ENCODE measurements at regions not wholly inside any gene's neighbourhood (a gene's known extent, or its start where the extent isn't known, plus 50 kb on each side); places are given as distances from the start of the nearest gene placed in this dataset.

DNA sequence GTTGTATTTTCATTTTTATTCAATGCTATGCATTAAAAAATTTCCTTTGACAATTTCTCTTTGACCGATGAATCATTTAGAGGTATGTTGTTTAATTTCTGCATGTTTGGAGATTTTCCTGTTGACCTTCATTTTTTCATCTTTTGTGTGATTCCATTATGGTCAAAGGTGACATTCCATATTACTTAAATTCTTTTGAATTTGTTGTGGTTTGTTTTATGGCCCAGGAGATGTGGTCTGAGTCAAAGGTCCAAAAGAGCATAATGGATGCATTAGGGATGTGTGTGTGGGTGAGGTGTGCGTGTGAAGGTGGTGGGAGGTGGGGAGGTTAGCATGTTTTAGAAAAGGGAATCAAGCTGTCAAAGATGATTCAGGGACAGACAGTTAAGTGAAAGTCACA lies 76.0 kb upstream of the GIMD1 start:
- peak; percentile 27 for DNase-seq (ENCODE audit: insufficient read length, low spot score, missing footprints)
- no peaks in the 10 kb centered on the region for H3K36me3 ChIP-seq (ENCODE audit: insufficient read depth, low read length)

DNA sequence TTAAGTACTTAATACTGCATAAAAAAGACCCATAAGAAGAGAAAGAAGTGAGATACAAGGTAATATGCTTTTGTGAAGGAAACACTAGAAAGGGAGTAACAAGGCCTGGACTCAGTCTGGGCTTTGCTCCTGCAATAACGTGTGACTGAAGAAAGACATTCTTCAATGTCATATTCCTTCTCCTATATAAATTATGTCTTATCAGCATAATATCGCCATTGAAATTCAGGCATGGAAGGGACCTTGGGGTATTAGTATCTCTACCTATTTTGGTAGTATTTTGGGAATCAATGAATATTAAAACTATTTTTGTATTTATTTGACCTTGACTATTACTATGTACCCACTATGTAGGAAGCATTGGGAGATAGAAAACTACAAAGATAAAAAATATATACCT lies 62.2 kb upstream of the GIMD1 start:
- H3K4me1 ChIP-seq (ENCODE audit: insufficient read depth, low read length): no peaks in the 10 kb centered on the region
- no peak overlapping the region for H3K4me2 ChIP-seq (ENCODE audit: insufficient read depth, low read length)
- H3K27me3 ChIP-seq (ENCODE audit: insufficient read depth, low read length): peaks cover 3% of the 10 kb centered on the region
- H3K27ac ChIP-seq (ENCODE audit: low read depth, low read length): no peak overlapping the region
- no peaks in the 10 kb centered on the region for H3K36me3 ChIP-seq (ENCODE audit: insufficient read depth, low read length)
- H3K4me3 ChIP-seq (ENCODE audit: insufficient read depth, low read length): no peak overlapping the region
- H3K9me3 ChIP-seq (ENCODE audit: low read depth, low read length): no peaks in the 10 kb centered on the region
- no peaks in the 10 kb centered on the region for H4K20me1 ChIP-seq (ENCODE audit: insufficient read depth, low read length)
- H2AFZ ChIP-seq (ENCODE audit: low read length): no peak overlapping the region
- no peak for DNase-seq (ENCODE audit: insufficient read length, low spot score, missing footprints)
- TF ChIP-seq, protein P1, sequence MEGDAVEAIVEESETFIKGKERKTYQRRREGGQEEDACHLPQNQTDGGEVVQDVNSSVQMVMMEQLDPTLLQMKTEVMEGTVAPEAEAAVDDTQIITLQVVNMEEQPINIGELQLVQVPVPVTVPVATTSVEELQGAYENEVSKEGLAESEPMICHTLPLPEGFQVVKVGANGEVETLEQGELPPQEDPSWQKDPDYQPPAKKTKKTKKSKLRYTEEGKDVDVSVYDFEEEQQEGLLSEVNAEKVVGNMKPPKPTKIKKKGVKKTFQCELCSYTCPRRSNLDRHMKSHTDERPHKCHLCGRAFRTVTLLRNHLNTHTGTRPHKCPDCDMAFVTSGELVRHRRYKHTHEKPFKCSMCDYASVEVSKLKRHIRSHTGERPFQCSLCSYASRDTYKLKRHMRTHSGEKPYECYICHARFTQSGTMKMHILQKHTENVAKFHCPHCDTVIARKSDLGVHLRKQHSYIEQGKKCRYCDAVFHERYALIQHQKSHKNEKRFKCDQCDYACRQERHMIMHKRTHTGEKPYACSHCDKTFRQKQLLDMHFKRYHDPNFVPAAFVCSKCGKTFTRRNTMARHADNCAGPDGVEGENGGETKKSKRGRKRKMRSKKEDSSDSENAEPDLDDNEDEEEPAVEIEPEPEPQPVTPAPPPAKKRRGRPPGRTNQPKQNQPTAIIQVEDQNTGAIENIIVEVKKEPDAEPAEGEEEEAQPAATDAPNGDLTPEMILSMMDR (IDR thresholded peaks at IDR 0.05; ENCODE audit: extremely low read depth, low read depth, low read length): no peak
- no peaks in the 10 kb centered on the region for H3K79me2 ChIP-seq (ENCODE audit: insufficient read depth, low read length)

More for the DNA sequence above, 76.0 kb upstream of the GIMD1 start:
- Histone ChIP-seq H3K4me2 (ENCODE audit: insufficient read depth, low read length) (no peak overlapping the region), H2AFZ (ENCODE audit: low read length) (no peak overlapping the region), H3K27ac (ENCODE audit: low read depth, low read length) (no peak overlapping the region), H3K4me1 (ENCODE audit: insufficient read depth, low read length) (no peaks in the 10 kb centered on the region), H3K27me3 (ENCODE audit: insufficient read depth, low read length) (no peaks in the 10 kb centered on the region), H3K79me2 (ENCODE audit: insufficient read depth, low read length) (no peaks in the 10 kb centered on the region), H3K9me3 (ENCODE audit: low read depth, low read length) (peaks cover 2% of the 10 kb centered on the region), H3K4me3 (ENCODE audit: insufficient read depth, low read length) (no peak overlapping the region), H4K20me1 (ENCODE audit: insufficient read depth, low read length) (no peaks in the 10 kb centered on the region)
- TF ChIP-seq, protein P1 (IDR thresholded peaks at IDR 0.05; ENCODE audit: extremely low read depth, low read depth, low read length): no peak

DNA sequence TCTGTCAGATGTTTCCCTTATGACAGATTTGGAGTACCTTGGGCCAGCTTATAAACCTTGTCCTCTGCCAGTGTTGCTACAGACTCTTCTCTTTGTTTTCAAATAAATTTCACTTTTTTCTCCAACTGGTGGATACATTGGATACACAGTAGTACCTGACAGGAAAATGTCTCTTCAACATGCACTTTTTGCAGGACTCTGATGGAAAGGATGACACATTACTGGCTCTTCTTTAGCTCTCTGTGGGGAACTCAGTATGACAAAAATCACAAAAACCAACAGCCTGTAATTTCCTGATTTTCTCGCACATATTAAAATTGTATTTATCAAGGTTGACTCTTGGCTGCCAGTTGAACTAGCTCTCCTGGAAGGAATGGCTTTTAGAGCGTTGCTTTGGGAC lies 61.3 kb upstream of the GIMD1 start:
- TF ChIP-seq, protein P1 (IDR thresholded peaks at IDR 0.05; ENCODE audit: extremely low read depth, low read depth, low read length): no peak

DNA sequence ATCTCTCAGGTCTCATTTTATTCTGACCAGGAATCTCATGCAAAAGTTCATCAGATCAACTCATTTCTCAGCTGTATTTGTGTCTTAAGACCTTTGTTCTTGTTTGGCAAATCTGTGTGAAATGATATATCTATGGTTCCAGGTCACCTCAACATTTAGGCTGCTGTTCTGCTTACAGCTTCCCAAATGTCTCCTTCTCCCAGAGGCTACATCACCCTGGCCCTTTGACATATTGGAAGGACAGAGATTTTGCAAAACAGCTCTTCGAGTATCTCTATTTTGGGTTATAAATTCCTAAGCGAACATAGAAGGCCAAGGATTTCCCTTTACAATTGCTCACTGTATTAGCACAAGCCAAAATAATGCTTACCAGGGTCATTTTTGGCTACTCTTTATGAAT lies 57.5 kb upstream of the GIMD1 start:
- H3K9me3 ChIP-seq (ENCODE audit: low read depth, low read length): no peaks in the 10 kb centered on the region

More for the DNA sequence above, 61.3 kb upstream of the GIMD1 start:
- no peak overlapping the region for H3K4me2 ChIP-seq (ENCODE audit: insufficient read depth, low read length)
- H3K27ac ChIP-seq (ENCODE audit: low read depth, low read length): no peak overlapping the region
- no peak overlapping the region for H3K4me3 ChIP-seq (ENCODE audit: insufficient read depth, low read length)
- H2AFZ ChIP-seq (ENCODE audit: low read length): no peak overlapping the region
- no peaks in the 10 kb centered on the region for H3K4me1 ChIP-seq (ENCODE audit: insufficient read depth, low read length)
- H4K20me1 ChIP-seq (ENCODE audit: insufficient read depth, low read length): no peaks in the 10 kb centered on the region
- H3K36me3 ChIP-seq (ENCODE audit: insufficient read depth, low read length): no peaks in the 10 kb centered on the region
- H3K27me3 ChIP-seq (ENCODE audit: insufficient read depth, low read length): peaks cover 3% of the 10 kb centered on the region
- H3K79me2 ChIP-seq (ENCODE audit: insufficient read depth, low read length): no peaks in the 10 kb centered on the region
- DNase-seq (ENCODE audit: insufficient read length, low spot score, missing footprints): no peak
- no peaks in the 10 kb centered on the region for H3K9me3 ChIP-seq (ENCODE audit: low read depth, low read length)

More for the DNA sequence above, 57.5 kb upstream of the GIMD1 start:
- no peaks in the 10 kb centered on the region for H3K27me3 ChIP-seq (ENCODE audit: insufficient read depth, low read length)
- TF ChIP-seq, protein P1 (IDR thresholded peaks at IDR 0.05; ENCODE audit: extremely low read depth, low read depth, low read length): no peak
- no peaks in the 10 kb centered on the region for H3K36me3 ChIP-seq (ENCODE audit: insufficient read depth, low read length)
- no peak overlapping the region for H2AFZ ChIP-seq (ENCODE audit: low read length)
- no peaks in the 10 kb centered on the region for H3K79me2 ChIP-seq (ENCODE audit: insufficient read depth, low read length)
- no peak overlapping the region for H3K4me3 ChIP-seq (ENCODE audit: insufficient read depth, low read length)
- no peaks in the 10 kb centered on the region for H4K20me1 ChIP-seq (ENCODE audit: insufficient read depth, low read length)
- no peak for DNase-seq (ENCODE audit: insufficient read length, low spot score, missing footprints)
- H3K4me1 ChIP-seq (ENCODE audit: insufficient read depth, low read length): peaks cover 4% of the 10 kb centered on the region
- H3K4me2 ChIP-seq (ENCODE audit: insufficient read depth, low read length): no peak overlapping the region
- no peak overlapping the region for H3K27ac ChIP-seq (ENCODE audit: low read depth, low read length)

All from osteoblast (primary cell).